HG03159 (cell line): ENCODE measurements at regions not wholly inside any gene's neighbourhood (a gene's known extent, or its start where the extent isn't known, plus 50 kb on each side); places are given as distances from the start of the nearest gene placed in this dataset.

Experiments used
- ATAC-seq: cut with Tn5 transposase; IDR thresholded peaks from one replicate; pipeline ENCODE4 v1.9.1; 2021; ENCODE audit warnings: mild to moderate bottlenecking, moderate library complexity; ENCODE audit not compliant: unreplicated experiment

GRCh38 chr9:107118863-107119624 lies 164.0 kb upstream of the RAD23B start:
- ATAC-seq: no peak

DNA sequence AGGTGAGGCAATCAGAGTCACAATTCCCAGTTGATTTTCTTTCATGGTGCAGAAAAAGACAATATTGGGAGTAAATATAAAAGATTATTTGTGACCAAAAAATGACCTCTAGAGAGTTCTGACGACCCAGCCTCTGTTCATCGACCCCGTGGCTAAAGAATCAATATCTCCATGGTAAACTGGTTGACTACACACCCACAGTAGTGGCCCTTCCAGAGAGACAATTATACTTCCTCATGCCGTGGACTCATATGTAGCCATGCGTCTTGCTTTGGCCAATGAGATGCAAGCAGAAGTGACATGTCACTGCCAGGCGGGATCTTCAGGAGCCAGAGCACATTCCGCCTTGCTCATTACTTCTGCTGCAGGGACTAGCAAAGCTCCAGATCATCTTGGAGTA lies 163.3 kb upstream of the RAD23B start:
- no peak for ATAC-seq

- ATAC-seq: no peak
Observed at GRCh38 chr9:107123389-107123788, 159.7 kb upstream of the RAD23B start.

DNA sequence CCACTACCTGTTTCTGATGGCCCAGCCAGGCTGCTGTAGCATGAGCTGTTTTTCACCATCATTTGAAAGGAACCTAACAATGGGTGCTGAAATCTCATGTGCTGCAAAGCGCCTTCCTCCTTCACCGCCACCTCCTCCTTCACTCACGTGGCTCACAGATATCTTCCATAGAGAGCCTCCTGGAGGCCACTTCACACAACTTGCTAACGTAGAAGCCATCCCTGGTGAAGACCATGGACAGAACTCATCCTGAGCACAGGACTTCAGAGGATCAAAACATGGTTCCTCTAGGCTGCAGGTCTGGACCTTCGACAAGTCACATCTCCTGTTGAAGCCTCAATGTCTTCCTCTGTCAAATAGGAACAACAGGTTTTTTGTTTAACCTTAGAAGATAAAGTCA lies 155.5 kb upstream of the RAD23B start:
- no peak for ATAC-seq

GRCh38 chr9:107131108-107131799 lies 151.8 kb upstream of the RAD23B start:
- ATAC-seq: no peak

- ATAC-seq: no peak
Observed at GRCh38 chr9:107136296-107136695, 146.8 kb upstream of the RAD23B start.

DNA sequence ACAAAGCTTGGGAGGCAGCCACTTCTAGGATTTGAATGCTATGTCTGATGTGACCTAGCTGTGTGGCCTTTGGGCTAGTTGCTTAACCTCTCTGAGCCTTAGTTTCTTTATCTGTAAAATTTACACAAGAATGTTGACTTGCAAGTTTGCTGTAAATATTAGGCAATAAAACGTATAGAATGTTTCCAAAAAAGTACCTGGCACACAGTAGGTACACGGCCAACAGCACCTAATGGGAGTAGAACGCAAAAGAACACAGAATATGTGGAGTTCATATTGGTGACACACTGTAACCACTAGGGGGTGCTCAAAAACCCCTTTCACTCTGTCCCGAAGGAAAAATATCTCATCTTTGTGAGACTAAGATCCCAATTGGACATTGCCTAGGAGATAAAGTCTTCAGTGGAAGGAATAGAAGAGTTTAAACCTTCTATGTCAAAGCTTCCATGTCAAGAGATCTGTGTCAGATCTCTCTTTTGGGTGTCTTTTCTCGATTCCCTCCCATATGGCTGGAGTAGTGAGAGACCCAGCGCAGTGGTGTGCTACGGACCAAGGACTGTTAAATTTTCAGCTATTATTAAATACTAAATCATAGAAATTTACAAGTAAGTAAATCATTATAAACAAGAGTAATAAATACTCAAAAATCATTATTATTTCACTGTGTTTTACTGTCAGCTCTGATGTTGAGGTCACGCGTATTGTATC lies 145.4 kb upstream of the RAD23B start:
- ATAC-seq: no peak

GRCh38 chr9:107138261-107138992 lies 144.7 kb upstream of the RAD23B start:
- no peak for ATAC-seq

- no peak for ATAC-seq
Observed at GRCh38 chr9:107141967-107142366, 141.1 kb upstream of the RAD23B start.

- ATAC-seq: no peak
Observed at GRCh38 chr9:107142430-107142829, 140.6 kb upstream of the RAD23B start.

GRCh38 chr9:107142896-107143603 lies 140.0 kb upstream of the RAD23B start:
- no peak for ATAC-seq

DNA sequence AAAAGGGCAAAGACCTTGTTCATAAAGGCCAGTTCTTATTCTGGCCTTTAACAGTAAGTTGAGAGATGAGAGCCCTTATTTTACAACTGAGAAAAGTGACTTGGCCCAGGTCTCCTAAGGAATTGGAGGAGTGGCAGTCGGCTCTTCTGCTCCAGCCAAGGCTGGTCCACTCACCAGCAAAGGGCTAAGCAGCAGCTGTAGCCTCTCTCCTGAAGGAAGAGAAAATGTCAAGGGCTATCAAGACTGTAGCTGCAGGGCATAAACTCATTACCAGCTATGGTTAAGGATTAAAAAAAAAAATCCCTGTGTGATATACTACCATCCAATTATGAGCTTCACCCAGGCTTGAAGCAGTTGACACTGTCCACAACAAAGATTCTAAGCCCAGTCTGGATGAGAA lies 138.6 kb upstream of the RAD23B start:
- no peak for ATAC-seq

DNA sequence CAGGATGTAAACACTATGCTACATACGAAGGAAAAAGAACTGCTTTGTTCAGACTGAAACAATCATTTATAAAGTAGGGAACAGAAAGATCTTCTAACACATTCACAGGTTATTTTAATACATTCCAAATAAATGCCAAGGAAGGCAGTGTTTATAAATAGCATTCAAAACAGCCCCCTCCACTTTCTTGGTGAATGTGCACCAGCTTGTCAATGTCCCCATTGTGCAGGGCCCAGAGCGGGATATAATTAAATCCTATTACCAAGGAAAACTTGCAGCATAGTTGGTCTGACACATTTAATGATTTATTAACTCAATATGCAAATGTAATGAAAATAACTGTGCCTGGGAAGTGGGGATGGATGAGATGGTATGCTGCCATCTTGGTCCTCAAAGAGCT lies 135.9 kb upstream of the RAD23B start:
- ATAC-seq: no peak

GRCh38 chr9:107148216-107148615 lies 134.9 kb upstream of the RAD23B start:
- ATAC-seq: no peak

- no peak for ATAC-seq
Observed at GRCh38 chr9:107149756-107150155, 133.3 kb upstream of the RAD23B start.

DNA sequence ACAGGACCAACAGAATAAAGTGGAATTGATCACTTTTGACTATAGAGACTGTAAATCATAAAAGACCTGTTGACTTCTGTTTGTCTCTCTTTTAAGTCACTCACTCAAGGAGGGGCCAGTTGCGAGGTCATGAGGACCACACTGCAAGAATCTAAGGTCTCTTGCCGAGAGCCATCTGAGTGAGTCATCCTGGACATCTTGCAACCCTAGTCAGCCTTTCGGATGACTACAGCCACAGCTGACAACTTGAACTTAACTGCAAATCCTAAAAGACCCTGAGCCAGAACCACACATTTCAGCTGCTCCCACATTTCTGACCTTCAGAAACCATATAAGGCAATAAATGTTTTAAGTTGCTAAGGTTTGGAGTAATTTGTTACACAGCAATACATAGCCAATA lies 129.7 kb upstream of the RAD23B start:
- ATAC-seq: no peak

GRCh38 chr9:107154291-107154690 lies 128.8 kb upstream of the RAD23B start:
- no peak for ATAC-seq

DNA sequence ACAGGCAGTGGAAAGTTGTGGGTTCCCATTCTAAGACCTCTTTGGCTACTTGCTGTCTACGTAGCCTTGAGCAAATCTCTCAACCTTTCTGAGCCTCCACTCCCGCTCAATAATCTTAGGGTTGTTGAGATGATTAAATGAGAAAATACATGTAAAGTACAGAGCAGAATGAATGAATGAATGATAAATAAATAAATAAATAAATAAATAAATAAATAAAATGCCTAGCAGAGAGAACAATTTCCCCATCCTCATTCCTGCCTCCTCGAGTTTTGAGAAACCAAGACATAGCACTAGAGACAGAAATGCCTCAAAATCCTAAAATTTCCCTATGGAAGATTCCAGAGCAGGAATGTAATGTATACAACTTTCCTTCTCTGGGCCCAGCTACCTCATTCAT lies 128.3 kb upstream of the RAD23B start:
- no peak for ATAC-seq

DNA sequence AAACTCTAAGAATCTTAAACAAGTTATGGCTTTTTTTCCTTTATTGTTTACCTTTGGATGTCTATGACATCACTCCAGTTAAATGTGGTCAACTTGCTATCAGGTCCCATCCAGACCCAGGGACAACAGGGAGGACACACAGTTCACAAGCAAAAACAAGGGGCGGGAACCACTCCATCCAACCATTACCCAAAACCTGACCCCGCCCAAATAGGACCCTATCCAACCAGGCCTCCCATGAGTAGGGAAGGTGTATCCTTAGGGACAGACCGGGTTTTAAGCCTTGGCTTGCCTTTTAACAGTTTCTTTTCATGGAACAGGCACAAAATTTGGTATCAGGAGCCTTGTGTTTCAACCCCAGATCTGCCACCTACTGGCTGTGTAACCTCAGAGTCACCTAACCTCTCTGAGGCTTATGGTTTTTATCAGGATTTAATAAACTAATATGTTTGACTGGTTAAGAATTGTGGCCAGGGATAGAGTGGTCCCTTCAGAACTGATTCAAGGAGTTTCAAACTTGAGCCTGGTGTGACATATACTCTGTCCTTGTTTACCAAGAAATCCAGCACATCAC lies 127.7 kb upstream of the RAD23B start:
- ATAC-seq: no peak

DNA sequence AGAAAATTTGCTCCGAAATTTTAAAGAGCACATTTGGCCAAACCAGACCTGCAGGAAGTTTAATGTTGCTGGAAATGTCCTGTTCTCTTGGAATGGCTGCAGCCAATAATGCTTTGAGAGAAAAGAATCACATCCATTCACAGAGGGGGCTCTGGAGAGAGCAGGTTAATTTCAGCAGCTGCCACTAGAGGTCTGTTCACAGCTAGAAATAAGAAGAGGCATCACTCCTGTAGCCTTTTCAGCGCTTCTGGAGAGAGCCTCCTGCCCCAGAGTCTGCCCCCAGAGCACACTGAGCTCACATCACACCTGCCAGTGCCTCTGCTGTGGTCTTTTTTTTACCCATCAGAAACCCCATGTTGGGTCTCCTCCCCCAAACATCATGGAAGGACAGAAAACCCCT lies 124.8 kb upstream of the RAD23B start:
- peak; percentile 87 for ATAC-seq
